ENCODE measurements at regions not wholly inside any gene's neighbourhood (a gene's known extent, or its start where the extent isn't known, plus 50 kb on each side); places are given as distances from the start of the nearest gene placed in this dataset.

DNA sequence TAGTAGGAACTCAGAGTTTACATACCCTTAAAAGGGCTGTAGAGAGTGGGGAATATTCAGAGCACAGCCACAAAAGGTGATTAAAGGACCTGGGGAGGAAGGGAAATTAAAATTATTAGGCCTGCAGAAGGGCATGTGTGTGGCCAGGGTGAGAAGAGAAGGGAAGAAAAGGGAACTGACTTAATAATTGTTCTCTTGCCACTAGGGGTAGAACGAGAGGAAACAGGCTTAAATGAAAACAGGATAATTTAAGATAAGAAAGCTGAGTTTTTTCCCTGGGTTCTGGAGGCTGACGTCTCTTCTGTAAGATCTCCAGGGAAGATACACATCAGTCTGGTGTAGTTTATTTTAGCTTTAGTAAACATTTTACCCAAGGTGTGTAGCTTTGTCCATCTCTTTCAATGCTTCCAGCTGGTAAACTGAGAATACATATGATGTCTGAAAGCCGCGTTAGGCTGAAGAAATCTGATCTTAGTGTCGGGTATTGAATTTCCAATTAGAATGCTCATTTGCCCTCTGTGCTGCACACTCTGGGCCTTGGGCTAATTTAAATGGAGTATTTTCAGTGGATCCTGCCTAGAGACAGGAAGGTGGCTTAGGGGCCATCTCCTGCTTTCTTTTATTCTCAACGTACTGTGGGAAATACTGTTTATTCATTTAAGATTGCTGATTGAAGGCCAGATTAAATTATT, 416.8 kb downstream of the TMEM38B start:
- TF ChIP-seq, protein P1, sequence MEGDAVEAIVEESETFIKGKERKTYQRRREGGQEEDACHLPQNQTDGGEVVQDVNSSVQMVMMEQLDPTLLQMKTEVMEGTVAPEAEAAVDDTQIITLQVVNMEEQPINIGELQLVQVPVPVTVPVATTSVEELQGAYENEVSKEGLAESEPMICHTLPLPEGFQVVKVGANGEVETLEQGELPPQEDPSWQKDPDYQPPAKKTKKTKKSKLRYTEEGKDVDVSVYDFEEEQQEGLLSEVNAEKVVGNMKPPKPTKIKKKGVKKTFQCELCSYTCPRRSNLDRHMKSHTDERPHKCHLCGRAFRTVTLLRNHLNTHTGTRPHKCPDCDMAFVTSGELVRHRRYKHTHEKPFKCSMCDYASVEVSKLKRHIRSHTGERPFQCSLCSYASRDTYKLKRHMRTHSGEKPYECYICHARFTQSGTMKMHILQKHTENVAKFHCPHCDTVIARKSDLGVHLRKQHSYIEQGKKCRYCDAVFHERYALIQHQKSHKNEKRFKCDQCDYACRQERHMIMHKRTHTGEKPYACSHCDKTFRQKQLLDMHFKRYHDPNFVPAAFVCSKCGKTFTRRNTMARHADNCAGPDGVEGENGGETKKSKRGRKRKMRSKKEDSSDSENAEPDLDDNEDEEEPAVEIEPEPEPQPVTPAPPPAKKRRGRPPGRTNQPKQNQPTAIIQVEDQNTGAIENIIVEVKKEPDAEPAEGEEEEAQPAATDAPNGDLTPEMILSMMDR (IDR thresholded peaks at IDR 0.05) = no peak
- TF ChIP-seq POLR2A (IDR thresholded peaks at IDR 0.05) = no peak
- Histone ChIP-seq H3K27me3 (no peaks in the 10 kb centered on the region), H3K9me3 (no peaks in the 10 kb centered on the region), H3K36me3 (no peaks in the 10 kb centered on the region), H3K27ac (no peak overlapping the region), H3K4me1 (no peaks in the 10 kb centered on the region), H3K4me3 (replicated peaks in 1 of 3) (no peak overlapping the region)
- intact Hi-C loops (cut with DNase I) = loop anchor here (10.0 kb wide), 1 partner anchor 56 kb away; no protein-coding TSS in a partner anchor
- no peak for DNase-seq
- WGBS, 2 donors = 36 to 47% methylated on average over 6 of the region's 6 CpGs

DNA sequence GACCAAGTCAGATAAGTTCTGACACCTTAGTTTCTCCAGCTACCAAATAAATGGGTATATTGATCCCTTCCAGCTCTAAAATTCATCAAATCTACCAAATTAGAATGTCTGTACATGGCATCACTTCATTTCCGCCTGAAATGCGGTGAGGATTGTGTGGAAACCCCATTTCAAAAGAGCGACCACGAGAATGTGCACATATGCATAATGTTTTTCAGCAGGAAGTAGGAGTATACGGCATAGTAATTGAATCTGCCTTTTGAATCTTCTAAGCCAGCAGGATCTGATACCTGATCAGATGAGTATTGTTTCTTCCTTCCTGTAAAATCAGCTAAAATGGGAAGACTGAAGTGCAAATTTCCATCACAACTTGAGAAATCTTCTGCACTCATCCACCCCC, 418.6 kb downstream of the TMEM38B start:
- H3K4me3 ChIP-seq (replicated peaks in 1 of 3) = no peak overlapping the region
- H3K36me3 ChIP-seq = no peaks in the 10 kb centered on the region
- H3K9me3 ChIP-seq = no peaks in the 10 kb centered on the region
- DNase-seq = no peak
- H3K27ac ChIP-seq = no peak overlapping the region
- no peaks in the 10 kb centered on the region for H3K27me3 ChIP-seq
- no peaks in the 10 kb centered on the region for H3K4me1 ChIP-seq
- TF ChIP-seq, protein P1 (IDR thresholded peaks at IDR 0.05) = no peak
- TF ChIP-seq POLR2A (IDR thresholded peaks at IDR 0.05) = no peak
- intact Hi-C loops (cut with DNase I) = loop anchor here (10.0 kb wide), 1 partner anchor 58 kb away; no protein-coding TSS in a partner anchor
- WGBS, 2 donors = 84 to 92% methylated on average over 5 of the region's 5 CpGs

DNA sequence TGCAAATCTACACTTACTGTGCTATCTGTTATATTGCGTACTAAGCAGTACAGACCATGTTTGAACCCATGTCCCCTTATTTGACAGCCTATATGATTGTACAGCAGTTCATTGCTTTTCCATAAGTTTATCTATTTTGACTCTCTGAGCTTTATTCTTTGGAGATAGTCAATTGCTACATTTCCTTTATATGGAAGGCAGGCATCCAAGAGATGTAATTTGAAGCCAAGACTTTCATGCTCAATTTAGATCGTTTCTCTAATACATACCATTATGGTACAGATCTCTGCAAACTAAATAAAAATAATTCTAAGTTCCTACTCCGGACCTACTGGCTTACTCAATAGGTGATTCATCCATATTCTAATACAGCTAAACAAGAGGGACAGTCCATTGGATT, 424.8 kb downstream of the TMEM38B start:
- H3K27me3 ChIP-seq = no peaks in the 10 kb centered on the region
- no peak overlapping the region for H3K27ac ChIP-seq
- intact Hi-C loops (cut with DNase I) = loop anchor here (10.0 kb wide), 1 partner anchor 64 kb away; no protein-coding TSS in a partner anchor
- no peak for TF ChIP-seq POLR2A (IDR thresholded peaks at IDR 0.05)
- TF ChIP-seq, protein P1 (IDR thresholded peaks at IDR 0.05) = no peak
- DNase-seq = no peak
- H3K9me3 ChIP-seq = no peaks in the 10 kb centered on the region
- H3K4me3 ChIP-seq (replicated peaks in 1 of 3) = no peak overlapping the region
- H3K4me1 ChIP-seq = no peaks in the 10 kb centered on the region
- H3K36me3 ChIP-seq = no peaks in the 10 kb centered on the region
- 75% methylated on average over 3 of the region's 3 CpGs for WGBS, 2 donors

DNA sequence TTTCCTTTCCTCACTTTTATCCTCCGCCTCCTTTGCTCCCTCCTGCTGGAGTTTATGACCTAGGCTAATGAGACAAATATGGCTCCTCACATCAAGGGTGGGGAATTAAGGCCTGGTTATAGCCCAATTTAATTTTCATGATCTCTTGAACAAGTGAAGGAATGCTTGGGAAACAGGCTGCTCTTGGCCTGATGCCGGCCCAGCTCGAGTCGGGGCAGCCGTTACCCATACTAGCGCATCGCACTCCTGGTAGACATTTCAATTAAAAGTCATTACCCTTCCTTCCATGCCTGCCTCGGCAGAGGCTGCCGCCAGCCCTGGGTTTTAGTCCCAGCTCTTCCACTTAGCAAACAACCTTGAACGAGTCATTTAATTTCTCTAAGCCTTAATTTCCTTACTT, 425.7 kb downstream of the TMEM38B start:
- no peaks in the 10 kb centered on the region for H3K4me1 ChIP-seq
- H3K27ac ChIP-seq = no peak overlapping the region
- DNase-seq = no peak
- H3K4me3 ChIP-seq (replicated peaks in 1 of 3) = no peak overlapping the region
- no peaks in the 10 kb centered on the region for H3K9me3 ChIP-seq
- no peaks in the 10 kb centered on the region for H3K27me3 ChIP-seq
- TF ChIP-seq, protein P1 (IDR thresholded peaks at IDR 0.05) = no peak
- no peak for TF ChIP-seq POLR2A (IDR thresholded peaks at IDR 0.05)
- intact Hi-C loops (cut with DNase I) = no loop called here
- no peaks in the 10 kb centered on the region for H3K36me3 ChIP-seq
- 90 to 93% methylated on average over 10 of the region's 10 CpGs for WGBS, 2 donors

DNA sequence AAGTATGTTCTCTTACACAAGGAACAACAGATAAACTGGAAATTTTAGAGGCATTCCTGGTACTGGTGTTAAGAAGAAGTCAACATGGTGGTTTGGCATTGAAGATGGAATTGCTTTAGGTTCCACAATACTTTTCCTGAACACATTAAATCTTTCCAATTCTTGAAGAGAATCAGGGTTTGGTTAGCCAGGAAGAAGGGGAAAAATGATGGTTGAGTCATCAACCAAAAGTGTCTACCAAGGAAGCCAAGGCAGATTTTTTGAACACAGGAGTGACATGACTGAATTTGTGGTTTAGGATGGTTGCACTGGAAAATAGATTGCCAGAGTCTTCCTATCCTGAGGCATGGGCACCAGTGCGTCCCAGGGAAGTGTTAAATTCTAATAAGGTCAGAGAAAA, 433.4 kb downstream of the TMEM38B start:
- H3K27ac ChIP-seq = no peak overlapping the region
- TF ChIP-seq, protein P1 (IDR thresholded peaks at IDR 0.05) = no peak
- no peak for TF ChIP-seq POLR2A (IDR thresholded peaks at IDR 0.05)
- no peak overlapping the region for H3K4me3 ChIP-seq (replicated peaks in 1 of 3)
- H3K9me3 ChIP-seq = no peaks in the 10 kb centered on the region
- no peaks in the 10 kb centered on the region for H3K36me3 ChIP-seq
- intact Hi-C loops (cut with DNase I) = no loop called here
- H3K4me1 ChIP-seq = no peaks in the 10 kb centered on the region
- no peaks in the 10 kb centered on the region for H3K27me3 ChIP-seq
- no peak for DNase-seq
- WGBS, 2 donors = 82% methylated on average over 1 of the region's 1 CpG
